ENCODE measurements at regions not wholly inside any gene's neighbourhood (a gene's known extent, or its start where the extent isn't known, plus 50 kb on each side); places are given as distances from the start of the nearest gene placed in this dataset.

GRCh38 chr10:105383978-105384377 lies 742.9 kb downstream of the SORCS3 start:
- DNase-seq (ENCODE audit: low spot score) = no peak

- DNase-seq (ENCODE audit: low spot score) = no peak
Measured at GRCh38 chr10:105370692-105371091, 729.6 kb downstream of the SORCS3 start.

- DNase-seq (ENCODE audit: low spot score) = no peak
Measured at GRCh38 chr10:105359708-105360107, 718.6 kb downstream of the SORCS3 start.

GRCh38 chr10:105358911-105359310 lies 717.8 kb downstream of the SORCS3 start:
- DNase-seq (ENCODE audit: low spot score) = no peak

- DNase-seq (ENCODE audit: low spot score) = no peak
Measured at GRCh38 chr10:105356626-105357025, 715.5 kb downstream of the SORCS3 start.

- DNase-seq (ENCODE audit: low spot score) = no peak
Measured at GRCh38 chr10:105354010-105354409, 712.9 kb downstream of the SORCS3 start.

- no peak for DNase-seq (ENCODE audit: low spot score)
Measured at GRCh38 chr10:105352827-105353226, 711.7 kb downstream of the SORCS3 start.

- DNase-seq (ENCODE audit: low spot score) = no peak
Measured at GRCh38 chr10:105352281-105352680, 711.2 kb downstream of the SORCS3 start.

GRCh38 chr10:105351187-105351586 lies 710.1 kb downstream of the SORCS3 start:
- DNase-seq (ENCODE audit: low spot score) = no peak

GRCh38 chr10:105347487-105347886 lies 706.4 kb downstream of the SORCS3 start:
- no peak for DNase-seq (ENCODE audit: low spot score)

- DNase-seq (ENCODE audit: low spot score) = no peak
Measured at GRCh38 chr10:105342606-105343005, 701.5 kb downstream of the SORCS3 start.

- no peak for DNase-seq (ENCODE audit: low spot score)
Measured at GRCh38 chr10:105339669-105340068, 698.6 kb downstream of the SORCS3 start.

- DNase-seq (ENCODE audit: low spot score) = no peak
Measured at GRCh38 chr10:105328503-105329133, 687.5 kb downstream of the SORCS3 start.
